ENCODE measurements at regions not wholly inside any gene's neighbourhood (a gene's known extent, or its start where the extent isn't known, plus 50 kb on each side); places are given as distances from the start of the nearest gene placed in this dataset.
"Not testable (repeated sequence)": the region's sequence is repeated elsewhere in the genome, so short reads cannot be mapped to it uniquely, and the experiment has no call there.

DNA sequence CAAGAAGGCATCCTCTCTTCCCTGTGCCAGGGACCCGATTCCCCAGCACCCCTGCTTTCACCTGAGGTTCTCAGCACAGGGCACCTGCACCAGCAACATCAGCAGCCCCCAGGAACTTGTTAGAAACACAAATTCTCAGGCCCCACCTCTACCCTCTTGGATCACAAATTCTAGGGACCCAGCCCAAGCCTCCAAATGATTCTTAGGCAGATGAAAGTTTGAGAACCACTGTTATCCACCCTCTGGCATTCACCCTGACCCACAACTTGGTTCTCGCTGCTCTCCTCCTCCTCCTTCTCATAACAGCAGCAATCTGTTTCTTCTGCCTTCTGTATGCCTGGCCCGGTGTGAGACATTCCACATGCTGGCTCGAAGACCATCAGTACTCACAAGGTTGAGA, 60.3 kb upstream of the HIVEP3 start:
- DNase-seq, result no peak

DNA sequence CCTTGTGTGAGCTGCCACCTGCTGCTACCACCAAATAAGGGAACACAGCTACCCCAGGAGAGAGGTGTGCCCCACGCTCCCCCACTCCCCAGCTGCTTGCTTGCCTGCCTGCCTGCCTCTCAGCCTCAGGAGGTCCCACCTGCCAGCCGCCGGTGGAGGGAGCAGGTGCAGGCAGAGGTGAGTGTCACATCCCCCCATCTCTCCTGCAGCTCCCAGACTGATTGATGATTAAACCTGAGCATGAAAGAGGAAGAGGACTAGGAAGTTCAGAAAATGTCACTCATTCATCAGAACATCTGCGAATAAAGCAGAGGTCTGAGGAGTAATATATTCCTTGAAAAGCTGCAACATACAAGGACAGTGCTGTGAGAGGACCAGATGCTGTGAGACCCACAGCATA, 58.6 kb upstream of the HIVEP3 start:
- no peak for DNase-seq

DNA sequence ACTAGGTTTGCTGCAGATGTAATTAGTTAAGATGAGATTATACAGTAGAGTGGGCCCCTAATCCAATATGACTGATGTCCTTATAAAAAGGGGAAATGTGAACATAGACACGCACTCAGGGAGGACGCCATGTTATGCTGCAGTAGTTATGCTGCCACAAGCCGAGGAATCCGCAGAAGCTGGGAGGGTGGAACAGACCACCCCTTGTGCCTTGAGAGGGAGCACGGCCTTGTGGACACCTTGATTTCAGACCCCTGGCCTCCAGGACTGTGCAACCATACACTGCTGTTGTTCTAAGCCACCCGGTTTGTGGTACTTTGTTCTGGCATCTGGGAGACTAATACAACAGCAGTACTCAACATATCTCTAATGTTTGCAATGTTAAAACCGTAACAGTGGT, 57.9 kb upstream of the HIVEP3 start:
- DNase-seq, result no peak

DNA sequence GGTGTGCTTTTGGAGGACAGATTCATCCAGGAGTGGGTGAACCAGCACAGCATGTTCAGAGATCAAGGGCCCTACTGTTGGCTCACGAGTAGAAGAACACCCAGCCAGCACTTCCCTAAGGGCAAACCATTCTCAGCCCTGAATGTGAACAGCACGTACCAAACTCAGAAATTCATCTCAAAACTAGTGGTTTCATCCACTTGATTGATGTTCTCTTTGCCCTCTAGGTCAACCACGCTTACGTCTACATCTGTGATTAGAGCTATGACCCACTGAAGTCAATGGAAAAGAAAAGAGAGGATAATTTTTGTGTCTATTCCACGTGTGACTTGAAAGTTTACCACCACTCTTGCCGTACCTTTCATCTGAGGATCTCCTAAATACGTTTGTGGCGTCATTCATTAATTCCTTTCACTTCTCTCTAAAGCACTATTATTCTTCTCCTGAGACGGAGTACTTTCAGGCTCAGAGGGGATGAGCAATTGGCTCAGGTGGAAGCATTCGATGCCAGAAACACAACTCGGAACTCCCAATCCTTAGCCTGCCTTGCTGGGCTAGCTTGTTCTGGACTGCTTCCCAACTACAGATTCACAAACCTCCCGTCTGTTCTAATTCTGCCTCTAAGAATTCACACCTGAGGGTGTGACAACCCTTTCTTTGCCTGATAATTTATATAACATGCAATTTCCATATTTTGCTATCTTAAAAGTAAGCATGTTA, 57.3 kb upstream of the HIVEP3 start:
- DNase-seq, result no peak

- no peak for DNase-seq
Measured at GRCh38 chr1:41975121-41975520, 56.4 kb upstream of the HIVEP3 start.

DNA sequence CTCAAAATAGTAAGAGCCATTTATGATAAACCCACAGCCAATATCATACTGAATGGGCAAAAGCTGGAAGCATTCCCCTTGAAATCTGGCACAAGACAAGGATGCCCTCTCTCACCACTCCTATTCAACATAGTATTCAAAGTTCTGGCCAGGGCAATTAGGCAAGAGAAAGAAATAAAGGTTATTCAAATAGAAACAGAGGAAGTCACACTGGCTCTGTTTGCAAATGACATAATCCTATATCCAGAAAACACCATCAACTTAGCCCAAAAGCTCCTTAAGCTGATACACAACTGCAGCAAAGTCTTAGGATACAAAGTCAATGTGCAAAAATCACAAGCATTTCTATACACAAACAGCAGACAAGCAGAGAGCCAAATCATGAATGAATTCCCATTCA, 49.8 kb upstream of the HIVEP3 start:
- DNase-seq, result not testable (repeated sequence)

Data from NCI-H1048 (cell line).